H9 (cell line): ENCODE measurements at regions not wholly inside any gene's neighbourhood (a gene's known extent, or its start where the extent isn't known, plus 50 kb on each side); places are given as distances from the start of the nearest gene placed in this dataset.

Experiments
- DNase-seq: peaks from one replicate; pipeline ENCODE4 v3.0.0-alpha.2; 2017
- H2AFZ ChIP-seq: one replicate; pipeline ENCODE4 v1.6.1; 2013; ENCODE audit warnings: mild to moderate bottlenecking, low read length, control low read depth, moderate library complexity
- H2AK5ac ChIP-seq: 2 replicates; pipeline ENCODE4 v1.6.1; 2013; ENCODE audit warnings: low read length, control low read depth, mixed read lengths; ENCODE audit not compliant: insufficient read length
- H2BK120ac ChIP-seq: one replicate; pipeline ENCODE4 v1.6.1; 2013; ENCODE audit warnings: low read depth, mild to moderate bottlenecking, low read length, control low read depth, inconsistent platforms; ENCODE audit not compliant: poor library complexity, severe bottlenecking
- H2BK12ac ChIP-seq: 2 replicates; pipeline ENCODE4 v1.6.1; 2013; ENCODE audit warnings: low read length, control low read depth, mixed read lengths, low read depth; ENCODE audit not compliant: insufficient read length
- H2BK15ac ChIP-seq: 2 replicates; pipeline ENCODE4 v1.6.1; 2013; ENCODE audit warnings: low read depth, low read length, control low read depth
- H2BK20ac ChIP-seq: one replicate; pipeline ENCODE4 v1.6.1; 2013; ENCODE audit warnings: low read depth, mild to moderate bottlenecking, low read length, control low read depth, inconsistent platforms; ENCODE audit not compliant: poor library complexity, severe bottlenecking
- H2BK5ac ChIP-seq: 2 replicates; pipeline ENCODE4 v1.6.1; 2013; ENCODE audit warnings: low read length, control low read depth, mixed read lengths; ENCODE audit not compliant: insufficient read length
- H3K14ac ChIP-seq: 2 replicates; pipeline ENCODE4 v1.6.1; 2013; ENCODE audit warnings: low read length, control low read depth; ENCODE audit not compliant: insufficient read depth
- H3K18ac ChIP-seq: 2 replicates; pipeline ENCODE4 v1.6.1; 2013; ENCODE audit warnings: low read depth, mild to moderate bottlenecking, mixed read lengths, low read length, control low read depth; ENCODE audit not compliant: insufficient read length
- H3K23ac ChIP-seq: 2 replicates; pipeline ENCODE4 v1.6.1; 2013; ENCODE audit warnings: low read length, control low read depth, mixed read lengths, low read depth; ENCODE audit not compliant: insufficient read length
- H3K23me2 ChIP-seq: 2 replicates; pipeline ENCODE4 v1.6.1; 2013; ENCODE audit warnings: low read depth, mild to moderate bottlenecking, mixed read lengths, low read length, control low read depth; ENCODE audit not compliant: insufficient read length, poor library complexity, severe bottlenecking
- H3K27ac ChIP-seq: 2 replicates; pipeline ENCODE4 v1.5.1; 2013; ENCODE audit warnings: low read length, control low read depth, mixed read lengths, low read depth; ENCODE audit not compliant: insufficient read length
- H3K27me3 ChIP-seq: 2 replicates; pipeline ENCODE4 v1.6.1; 2013; ENCODE audit warnings: low read length, control low read depth, inconsistent platforms; ENCODE audit not compliant: insufficient read depth
- H3K4ac ChIP-seq: 2 replicates; pipeline ENCODE4 v1.6.1; 2013; ENCODE audit warnings: low read depth, mild to moderate bottlenecking, control low read depth, inconsistent platforms, low read length, moderate library complexity
- H3K4me1 ChIP-seq: 2 replicates; pipeline ENCODE4 v1.6.1; 2013; ENCODE audit warnings: low read length, control low read depth, inconsistent platforms; ENCODE audit not compliant: insufficient read depth
- H3K4me2 ChIP-seq: 2 replicates; pipeline ENCODE4 v1.6.1; 2013; ENCODE audit warnings: low read length, control low read depth, mixed read lengths; ENCODE audit not compliant: insufficient read length, insufficient read depth
- H3K56ac ChIP-seq: 2 replicates; pipeline ENCODE4 v1.6.1; 2013; ENCODE audit warnings: low read depth, mild to moderate bottlenecking, mixed read lengths, low read length, control low read depth; ENCODE audit not compliant: insufficient read length
- H3K79me1 ChIP-seq: 2 replicates; pipeline ENCODE4 v1.6.1; 2013; ENCODE audit warnings: low read depth, mild to moderate bottlenecking, moderate library complexity, low read length, control low read depth, inconsistent platforms; ENCODE audit not compliant: insufficient read depth, poor library complexity, severe bottlenecking
- H3K79me2 ChIP-seq: 2 replicates; pipeline ENCODE4 v1.6.1; 2013; ENCODE audit warnings: low read length, control low read depth, inconsistent platforms; ENCODE audit not compliant: insufficient read depth
- H3K9ac ChIP-seq: 2 replicates; pipeline ENCODE4 v1.6.1; 2013; ENCODE audit warnings: low read length, control low read depth, mixed read lengths; ENCODE audit not compliant: insufficient read length; ENCODE audit errors: extremely low read depth
- H3K9me3 ChIP-seq: one replicate; pipeline ENCODE4 v1.6.1; 2013; ENCODE audit warnings: low read depth, low read length, inconsistent platforms; ENCODE audit not compliant: control insufficient read depth
- H3T11ph ChIP-seq: one replicate; pipeline ENCODE4 v1.6.1; 2013; ENCODE audit warnings: mild to moderate bottlenecking, low read length, control low read depth, inconsistent platforms
- H4K20me1 ChIP-seq: one replicate; pipeline ENCODE4 v1.6.1; 2013; ENCODE audit not compliant: control insufficient read depth, insufficient read length, insufficient read depth
- H4K5ac ChIP-seq: 2 replicates; pipeline ENCODE4 v1.6.1; 2013; ENCODE audit warnings: low read depth, mild to moderate bottlenecking, mixed read lengths, low read length, control low read depth; ENCODE audit not compliant: insufficient read length
- H4K8ac ChIP-seq: replicated peaks from 2 replicates; pipeline ENCODE4 v1.6.1; 2013; ENCODE audit warnings: low read length, control low read depth, mixed read lengths, low read depth; ENCODE audit not compliant: insufficient read length
- H4K91ac ChIP-seq: 2 replicates; pipeline ENCODE4 v1.6.1; 2013; ENCODE audit warnings: low read depth, mild to moderate bottlenecking, moderate library complexity, mixed read lengths, low read length, control low read depth; ENCODE audit not compliant: insufficient read length
- H3K27ac Mint-ChIP-seq, 3 experiments: 2 replicates in 2 of 3; 3 replicates in 1 of 3; pipeline ENCODE4 v1.8.0; 2020 to 2021; ENCODE audit warnings: mixed read lengths in 3 of 3, mild to moderate bottlenecking in 1 of 3, moderate library complexity in 1 of 3
- H3K27me3 Mint-ChIP-seq: 2 replicates; pipeline ENCODE4 v1.8.0; 2021; ENCODE audit warnings: low read depth, mild to moderate bottlenecking, moderate library complexity, mixed read lengths
- H3K36me3 Mint-ChIP-seq, 3 experiments: 2 replicates in 2 of 3; 3 replicates in 1 of 3; pipeline ENCODE4 v1.8.0; 2020 to 2021; ENCODE audit warnings: low read depth in 3 of 3, mixed read lengths in 3 of 3; ENCODE audit not compliant: insufficient read depth in 1 of 3
- H3K4me1 Mint-ChIP-seq, 2 experiments: 2 replicates each; pipeline ENCODE4 v1.8.0; 2020; ENCODE audit warnings: mixed read lengths in 2 of 2
- H3K4me3 Mint-ChIP-seq, 2 experiments: 2 replicates in 1 of 2; 3 replicates in 1 of 2; pipeline ENCODE4 v1.8.0; 2020 to 2021; ENCODE audit warnings: mild to moderate bottlenecking in 2 of 2, mixed read lengths in 2 of 2, moderate library complexity in 1 of 2
- H3K9me3 Mint-ChIP-seq, 2 experiments: 2 replicates in 1 of 2; 3 replicates in 1 of 2; pipeline ENCODE4 v1.8.0; 2020; ENCODE audit warnings: mild to moderate bottlenecking in 2 of 2, mixed read lengths in 2 of 2, moderate library complexity in 1 of 2
- CTCF ChIP-seq: fragments of 200-600 bp; sonication (generic); conservative IDR thresholded peaks from 3 replicates; pipeline ENCODE4 v1.8.0; 2021; ENCODE audit warnings: antibody characterized with exemption, mild to moderate bottlenecking
- WGBS: extraction: QIAGEN DNeasy Blood & Tissue Kit; methylation state at CpG from one replicate; pipeline ENCODE4 v1.1.7; 2013; ENCODE audit warnings: missing lambda C conversion rate, low lambda C conversion rate, mixed read lengths; ENCODE audit not compliant: insufficient read length; ENCODE audit errors: extremely low coverage; 5-methylcytosine and 5-hydroxymethylcytosine counted together

DNA sequence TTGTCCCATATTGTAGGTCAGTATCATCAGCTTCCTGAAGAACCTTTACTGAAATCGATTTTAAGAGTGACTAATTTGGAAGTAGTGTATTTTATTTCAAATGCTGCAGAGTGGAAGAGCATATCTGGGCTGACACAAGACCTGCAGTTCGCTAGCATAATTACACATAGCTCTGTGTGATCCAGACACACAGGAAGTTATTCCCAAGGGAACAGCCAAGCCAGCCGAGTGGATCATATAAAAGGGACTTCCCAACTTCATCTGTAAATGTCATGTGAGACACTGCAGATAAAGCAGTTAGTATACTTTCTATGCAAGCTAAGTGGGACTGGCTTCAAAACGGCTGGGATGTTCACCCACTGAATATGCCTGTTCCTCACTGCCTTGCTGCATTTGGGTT is 760.4 kb downstream of the SLITRK1 start:
- DNase-seq: no peak
- WGBS: no CpG with 5 or more reads among the region's 4 CpGs
- no peaks in the 10 kb centered on the region for H3K4me1 Mint-ChIP-seq

More for the DNA sequence above, 760.4 kb downstream of the SLITRK1 start:
- no peaks in the 10 kb centered on the region for H3K79me1 ChIP-seq
- no peaks in the 10 kb centered on the region for H3K9me3 Mint-ChIP-seq
- no peak overlapping the region for H2AK5ac ChIP-seq
- H2BK120ac ChIP-seq: no peak overlapping the region
- H2AFZ ChIP-seq: no peak overlapping the region
- no peak overlapping the region; a peak in 1 of 7 replicates for H3K27ac Mint-ChIP-seq
- no peak overlapping the region for H4K5ac ChIP-seq
- no peak overlapping the region for H3K14ac ChIP-seq
- H3K9me3 ChIP-seq: no peaks in the 10 kb centered on the region
- no peaks in the 10 kb centered on the region for H3K23me2 ChIP-seq
- H2BK15ac ChIP-seq: no peak overlapping the region
- H3K4me3 Mint-ChIP-seq: no peak overlapping the region
- H3K4ac ChIP-seq: no peak overlapping the region
- H2BK20ac ChIP-seq: no peak overlapping the region
- H4K20me1 ChIP-seq: no peaks in the 10 kb centered on the region
- no peak overlapping the region for H2BK5ac ChIP-seq
- H3T11ph ChIP-seq: no peak overlapping the region
- no peak overlapping the region for H4K91ac ChIP-seq
- no peak overlapping the region for H3K23ac ChIP-seq
- H3K9ac ChIP-seq: no peak overlapping the region
- no peaks in the 10 kb centered on the region for H3K4me1 ChIP-seq
- H3K27me3 ChIP-seq: no peaks in the 10 kb centered on the region
- TF ChIP-seq CTCF: no peak
- no peaks in the 10 kb centered on the region for H3K36me3 Mint-ChIP-seq
- no peak overlapping the region for H4K8ac ChIP-seq
- H3K56ac ChIP-seq: no peak overlapping the region
- no peak overlapping the region for H3K18ac ChIP-seq
- H2BK12ac ChIP-seq: no peak overlapping the region
- H3K27ac ChIP-seq: no peak overlapping the region
- no peaks in the 10 kb centered on the region for H3K79me2 ChIP-seq
- H3K4me2 ChIP-seq: no peak overlapping the region
- no peaks in the 10 kb centered on the region for H3K27me3 Mint-ChIP-seq
